Activated CD8-positive, alpha-beta memory T cell treated with anti-CD3 and anti-CD28 coated beads, Interleukin-2, amount 50 U/mL, for 24 hours (primary cell): ENCODE measurements at regions not wholly inside any gene's neighbourhood (a gene's known extent, or its start where the extent isn't known, plus 50 kb on each side); places are given as distances from the start of the nearest gene placed in this dataset.
"Not testable (repeated sequence)": the region's sequence is repeated elsewhere in the genome, so short reads cannot be mapped to it uniquely, and the experiment has no call there.

ENCODE experiments used
- DNase-seq: peaks from one replicate; pipeline ENCODE4 v3.0.0-alpha.2; 2020; ENCODE audit errors: extremely low read depth

DNA sequence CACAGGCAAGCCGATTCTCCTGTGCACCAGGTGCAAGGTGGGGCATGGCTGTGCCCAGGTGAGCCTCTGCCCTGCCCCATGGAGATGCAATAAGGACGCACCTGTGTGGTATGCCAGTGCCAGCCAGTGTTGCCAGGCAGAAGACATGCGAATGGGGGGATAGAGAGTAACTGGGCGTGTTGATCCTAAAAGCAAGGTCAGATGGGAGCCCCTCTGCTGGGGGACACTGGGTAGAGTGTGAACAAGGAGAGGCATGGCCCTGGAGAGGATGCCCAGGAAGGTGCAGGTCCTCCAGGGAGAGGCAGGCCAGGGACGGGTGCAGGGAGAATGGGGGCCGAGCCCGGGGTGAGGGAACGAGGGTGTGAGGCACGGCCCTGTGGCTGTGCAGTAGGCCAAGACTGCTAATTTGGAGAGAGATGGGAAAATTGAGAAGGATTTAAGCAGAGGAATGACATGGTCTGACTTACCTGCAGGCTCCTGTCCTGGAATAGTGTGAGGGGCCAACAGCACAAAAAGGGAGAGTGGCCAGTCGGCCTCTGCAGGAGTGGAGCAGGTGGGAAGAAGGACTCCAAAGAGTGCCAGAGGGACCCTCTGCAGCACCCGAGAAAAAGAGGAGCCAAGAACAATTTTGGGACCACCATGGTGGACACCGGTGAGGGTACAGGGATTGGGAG lies 690.4 kb upstream of the HS6ST1 start:
- DNase-seq, result no peak

GRCh38 chr2:129009555-129010146 lies 691.0 kb upstream of the HS6ST1 start:
- no peak for DNase-seq

- DNase-seq, result no peak
Measured at GRCh38 chr2:129010262-129010661, 691.6 kb upstream of the HS6ST1 start.

GRCh38 chr2:129011466-129012061 lies 692.9 kb upstream of the HS6ST1 start:
- no peak for DNase-seq

- DNase-seq, result no peak
Measured at GRCh38 chr2:129014432-129014831, 695.8 kb upstream of the HS6ST1 start.

DNA sequence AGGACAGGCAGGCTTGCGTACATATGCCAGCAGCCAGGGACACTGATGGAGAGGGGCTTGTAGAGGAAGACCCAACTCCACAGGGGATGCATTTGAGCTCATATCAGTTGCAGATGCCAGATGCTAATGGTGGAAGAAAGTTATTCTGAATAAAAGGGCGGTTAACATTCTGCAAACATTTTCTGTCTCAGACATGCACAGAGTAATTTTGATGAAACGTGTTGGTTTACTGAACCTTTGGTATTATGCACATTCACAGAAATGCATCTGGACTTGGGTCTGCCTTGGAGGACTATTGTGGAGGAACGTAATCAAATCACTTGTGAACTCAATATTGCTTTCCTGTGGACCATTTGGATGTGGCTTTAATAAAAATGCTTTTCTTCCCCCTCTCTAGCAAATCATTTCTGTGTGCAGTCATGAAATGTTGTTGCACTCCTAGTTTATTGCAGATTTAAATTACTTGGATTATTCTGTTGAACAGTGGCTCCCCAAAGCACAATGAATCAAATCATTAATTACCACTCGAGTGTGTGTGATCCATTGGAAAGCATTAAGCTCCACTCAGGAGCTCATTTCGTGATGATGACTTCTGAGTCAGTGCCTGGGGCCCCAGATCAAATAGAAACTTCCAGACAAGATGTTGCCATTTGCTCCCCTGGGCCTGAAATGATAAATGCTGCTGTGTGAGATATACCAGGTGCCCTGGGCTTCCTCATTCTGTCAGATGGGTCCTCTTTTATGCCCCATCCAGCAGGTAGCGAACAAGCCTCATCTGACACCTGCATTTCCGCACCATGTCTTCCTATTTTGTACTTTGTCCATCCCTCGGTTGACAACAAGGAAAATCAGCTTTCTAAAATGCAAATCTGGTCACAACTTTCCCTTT lies 697.0 kb upstream of the HS6ST1 start:
- no peak for DNase-seq

DNA sequence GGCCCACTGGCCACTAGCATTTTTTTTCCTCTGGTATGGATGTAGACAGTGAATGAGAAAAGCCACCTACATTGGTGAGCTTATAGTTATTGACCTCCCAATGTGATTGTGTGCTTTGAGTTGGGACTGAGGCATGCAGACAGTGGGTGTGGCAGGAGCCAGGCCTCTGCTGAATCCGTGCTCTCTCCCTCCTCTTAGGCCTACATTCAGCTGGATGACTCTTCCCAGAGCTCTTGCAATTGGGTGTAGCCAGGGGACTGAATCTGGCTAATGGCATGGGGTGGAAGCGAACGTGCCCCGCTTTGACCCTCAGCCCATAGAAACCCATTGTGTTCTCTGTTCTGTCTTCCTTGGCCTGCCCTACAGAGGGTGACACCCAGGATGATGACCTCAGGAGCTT lies 698.3 kb upstream of the HS6ST1 start:
- DNase-seq, result no peak

DNA sequence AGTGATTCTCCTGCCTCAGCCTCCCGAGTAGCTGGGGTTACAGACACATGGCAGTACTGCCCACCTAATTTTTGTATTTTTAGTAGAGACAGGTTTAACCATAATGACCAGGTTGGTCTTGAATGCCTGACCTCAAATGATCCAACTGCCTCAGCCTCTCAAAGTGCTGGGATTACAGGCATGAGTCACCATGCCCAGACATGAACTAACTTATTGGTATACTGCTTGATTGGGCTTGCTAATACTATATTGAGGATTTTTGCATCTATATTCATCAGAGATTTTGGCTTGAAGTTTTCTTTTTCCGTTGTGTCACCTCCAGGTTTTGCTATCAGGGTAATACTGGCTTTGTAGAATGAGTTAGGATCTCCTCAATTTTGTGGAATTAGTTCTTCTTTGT lies 706.1 kb upstream of the HS6ST1 start:
- no peak for DNase-seq

DNA sequence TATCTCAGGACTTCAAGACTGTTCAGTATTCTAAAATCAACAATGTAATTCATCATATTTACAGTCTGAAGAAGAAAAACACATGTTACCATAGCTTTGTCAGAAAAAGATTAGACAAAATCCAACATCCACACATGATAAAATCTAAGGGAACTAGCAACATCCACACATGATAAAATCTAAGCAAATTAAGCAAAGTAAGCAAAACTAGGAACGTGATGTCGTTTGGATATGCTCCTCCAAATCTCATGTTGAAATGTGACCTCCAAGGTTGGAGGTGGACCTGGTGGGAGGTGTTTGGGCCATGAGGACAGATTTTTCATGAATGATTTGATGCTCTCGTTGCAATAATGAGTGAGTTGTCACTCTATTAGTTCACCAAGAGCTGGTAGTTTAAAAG lies 717.3 kb upstream of the HS6ST1 start:
- no peak for DNase-seq

- DNase-seq, result not testable (repeated sequence)
Measured at GRCh38 chr2:129043677-129044076, 725.0 kb upstream of the HS6ST1 start.

DNA sequence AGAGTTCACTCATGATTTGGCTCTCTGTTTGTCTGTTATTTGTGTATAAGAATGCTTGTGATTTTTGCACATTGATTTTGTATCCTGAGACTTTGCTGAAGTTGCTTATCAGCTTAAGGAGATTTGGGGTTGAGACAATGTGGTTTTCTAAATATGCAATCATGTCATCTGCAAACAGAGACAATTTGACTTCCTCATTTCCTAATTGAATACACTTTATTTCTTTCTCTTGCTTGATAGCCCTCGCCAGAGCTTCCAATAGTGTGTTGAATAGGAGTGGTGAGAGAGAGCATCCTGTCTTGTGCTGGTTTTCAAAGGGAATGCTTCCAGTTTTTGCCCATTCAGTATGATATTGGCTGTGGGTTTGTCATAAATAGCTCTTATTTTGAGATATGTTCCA lies 727.8 kb upstream of the HS6ST1 start:
- DNase-seq, result not testable (repeated sequence)

DNA sequence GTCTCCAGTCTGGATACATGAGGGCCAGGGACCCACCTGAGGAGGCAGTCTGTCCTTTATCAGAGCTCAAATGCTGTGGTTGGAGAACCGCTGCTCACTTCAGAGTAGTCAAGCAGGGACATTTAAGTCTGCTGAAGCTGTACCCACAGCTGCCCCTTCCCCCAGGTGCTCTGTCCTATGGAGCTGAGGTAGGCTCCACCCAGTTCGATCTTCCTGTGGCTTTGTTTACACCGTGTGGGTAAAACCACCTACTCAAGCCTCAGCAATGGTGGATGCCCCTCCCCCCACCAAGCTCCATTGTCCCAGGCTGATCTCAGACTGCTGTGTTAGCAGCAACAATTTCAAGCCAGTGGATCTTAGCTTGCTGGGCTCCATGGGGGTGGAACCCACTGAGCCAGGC lies 731.4 kb upstream of the HS6ST1 start:
- no peak for DNase-seq

DNA sequence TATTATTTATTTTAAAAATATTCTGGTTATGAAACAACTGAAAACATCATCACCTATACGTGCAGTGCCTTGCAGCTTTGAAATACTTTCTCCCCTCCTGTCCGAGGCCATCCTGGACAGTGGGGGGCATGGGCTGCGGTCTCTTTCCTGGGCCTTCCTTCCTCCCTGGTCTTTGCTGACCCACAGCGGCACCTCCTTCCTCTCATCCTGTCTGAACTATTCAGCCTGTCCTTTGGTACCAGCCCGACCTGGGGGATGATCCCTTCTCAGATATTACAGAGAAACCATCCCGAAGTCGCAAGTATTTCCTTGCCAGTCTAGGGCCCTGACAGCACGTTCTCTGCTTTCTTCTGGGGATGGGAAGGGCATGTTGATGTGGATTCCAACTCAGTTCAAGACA lies 736.6 kb upstream of the HS6ST1 start:
- no peak for DNase-seq

- no peak for DNase-seq
Measured at GRCh38 chr2:129055824-129056223, 737.2 kb upstream of the HS6ST1 start.

- DNase-seq, result no peak
Measured at GRCh38 chr2:129056309-129056958, 737.8 kb upstream of the HS6ST1 start.

GRCh38 chr2:129056959-129057317 lies 738.3 kb upstream of the HS6ST1 start:
- DNase-seq, result no peak

DNA sequence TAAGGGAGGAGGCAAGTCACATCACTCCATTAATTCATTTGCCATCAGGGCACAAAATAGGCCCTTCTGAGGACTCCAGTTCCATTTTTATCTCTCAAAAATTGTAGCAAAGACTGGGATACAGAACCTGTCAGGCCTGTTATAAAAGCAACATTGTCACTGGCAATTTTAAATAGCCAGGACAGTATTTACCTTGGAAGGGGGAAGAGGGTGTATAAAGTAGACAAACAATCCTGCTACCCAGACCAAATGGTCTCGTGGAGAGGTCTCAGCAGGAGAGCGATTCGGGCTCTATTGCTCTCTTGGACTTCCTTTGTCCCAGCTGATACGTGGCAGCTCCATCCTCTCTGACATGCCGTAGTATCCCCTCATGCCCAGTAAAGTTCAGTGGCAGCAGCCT lies 740.3 kb upstream of the HS6ST1 start:
- DNase-seq, result no peak

DNA sequence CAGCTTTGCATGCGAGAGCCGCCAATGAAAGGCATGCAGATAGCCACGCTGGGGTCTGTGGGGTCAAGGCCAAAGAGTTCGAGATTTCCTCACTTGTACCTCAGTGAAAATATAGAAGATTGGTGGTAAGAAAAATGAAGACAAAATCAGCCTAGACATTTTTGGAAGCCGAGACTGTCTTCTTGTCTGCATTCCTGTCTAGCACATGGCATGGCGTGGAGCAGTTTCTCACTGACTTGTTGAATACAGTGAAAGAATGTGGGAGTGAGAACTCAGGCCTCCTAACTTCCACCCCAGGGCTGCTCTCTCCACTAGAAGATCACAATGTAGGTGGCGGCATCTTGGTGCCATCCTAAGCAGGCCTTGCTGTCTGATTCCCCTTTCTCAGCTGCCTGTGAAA lies 740.8 kb upstream of the HS6ST1 start:
- DNase-seq, result no peak

DNA sequence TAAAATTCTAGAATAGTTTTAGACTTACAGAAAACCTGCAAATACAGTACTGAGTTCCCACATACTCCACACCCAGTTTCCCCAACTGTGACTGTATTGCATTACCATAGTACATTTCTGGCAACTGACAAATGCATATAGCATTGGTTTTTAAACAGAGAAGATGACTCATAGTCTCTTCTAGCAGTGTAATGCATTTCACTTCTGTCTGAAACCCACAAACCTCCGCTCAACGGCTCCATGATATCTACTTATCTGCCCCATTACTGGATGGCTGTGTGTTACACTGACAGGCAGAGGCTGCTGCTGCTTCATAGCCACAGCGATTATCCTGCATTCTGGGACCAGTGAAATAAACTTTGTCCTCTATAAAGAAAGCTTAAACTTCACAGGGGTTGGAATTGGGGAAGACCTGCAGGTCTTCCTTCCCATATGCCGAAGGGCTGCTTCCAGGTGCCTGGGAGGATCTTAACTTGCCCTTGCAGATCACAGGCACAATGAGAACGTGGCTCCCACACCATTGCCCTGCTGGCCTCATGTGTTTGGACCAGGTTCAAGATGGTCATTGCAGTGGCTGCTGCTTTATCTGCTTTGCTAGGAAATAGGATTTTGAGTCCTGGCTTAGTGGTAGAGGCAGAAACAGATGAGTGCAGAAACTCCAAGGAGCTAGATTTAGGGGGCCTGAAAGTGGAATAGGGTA lies 742.6 kb upstream of the HS6ST1 start:
- no peak for DNase-seq

GRCh38 chr2:129061769-129062121 lies 743.1 kb upstream of the HS6ST1 start:
- DNase-seq, result no peak

DNA sequence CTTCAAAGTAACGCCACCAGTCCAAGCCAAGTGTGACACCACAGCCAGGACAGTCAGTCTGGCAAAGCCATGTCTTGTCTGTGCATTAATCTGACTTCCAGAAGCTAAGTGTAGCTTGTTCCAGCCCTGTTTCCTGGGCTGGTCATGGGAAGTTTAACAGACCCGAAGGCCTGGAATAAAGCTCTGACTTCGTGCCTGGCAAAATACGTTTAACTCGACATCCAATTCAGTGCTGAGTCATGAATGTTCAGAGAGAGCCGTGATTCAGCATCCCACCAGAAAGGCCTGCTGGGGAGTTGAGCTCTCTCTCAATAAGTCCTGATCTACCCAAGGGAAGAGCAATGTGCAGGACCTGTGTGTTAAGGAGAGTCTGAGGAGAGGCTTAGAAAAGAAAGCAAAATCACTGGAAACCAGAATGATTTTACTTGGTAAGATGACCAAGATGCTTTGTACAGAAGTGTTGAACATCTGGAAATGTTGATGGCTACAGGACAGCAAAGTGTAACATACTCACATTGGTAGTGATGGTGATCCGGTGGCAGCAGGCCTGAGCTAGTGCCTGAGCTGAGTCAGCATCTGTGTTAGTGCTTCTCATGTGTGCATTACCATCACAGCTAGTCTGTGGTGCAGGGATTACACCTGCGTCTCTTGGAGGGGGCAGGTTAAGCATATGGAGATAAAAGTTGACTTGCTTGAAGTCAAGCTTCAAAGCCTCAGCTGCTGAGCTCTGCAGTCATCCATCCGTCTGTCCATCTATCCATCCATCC lies 743.7 kb upstream of the HS6ST1 start:
- no peak for DNase-seq
